Activated CD4-positive, alpha-beta T cell treated with anti-CD3 and anti-CD28 coated beads for 24 hours (primary cell): ENCODE measurements at regions not wholly inside any gene's neighbourhood (a gene's known extent, or its start where the extent isn't known, plus 50 kb on each side); places are given as distances from the start of the nearest gene placed in this dataset.

ENCODE experiments used
- DNase-seq, 2 donors: peaks; one replicate each; pipeline ENCODE4 v3.0.0-alpha.2; 2020; ENCODE audit warnings: low read depth in 2 of 2

GRCh38 chr9:79135681-79136415, 435.9 kb upstream of the TLE4 start:
- DNase-seq: no peak

- no peak for DNase-seq
These were observed 431.0 kb upstream of the TLE4 start for GRCh38 chr9:79140751-79141150.

- DNase-seq: no peak
These were observed 428.6 kb upstream of the TLE4 start for GRCh38 chr9:79143211-79143610.

GRCh38 chr9:79145442-79145841, 426.3 kb upstream of the TLE4 start:
- DNase-seq: no peak

- DNase-seq: no peak
These were observed 422.2 kb upstream of the TLE4 start for GRCh38 chr9:79149585-79149984.

GRCh38 chr9:79151791-79152190, 420.0 kb upstream of the TLE4 start:
- DNase-seq: no peak

- no peak for DNase-seq
These were observed 419.5 kb upstream of the TLE4 start for GRCh38 chr9:79152306-79152705.

- DNase-seq: no peak
These were observed 417.0 kb upstream of the TLE4 start for GRCh38 chr9:79154806-79155205.

GRCh38 chr9:79155308-79155707, 416.5 kb upstream of the TLE4 start:
- DNase-seq: no peak

- no peak for DNase-seq
These were observed 408.2 kb upstream of the TLE4 start for GRCh38 chr9:79163544-79163943.

- DNase-seq: no peak
These were observed 407.4 kb upstream of the TLE4 start for GRCh38 chr9:79164406-79164805.

- no peak for DNase-seq
These were observed 406.6 kb upstream of the TLE4 start for GRCh38 chr9:79165020-79165780.

- DNase-seq: no peak
These were observed 405.8 kb upstream of the TLE4 start for GRCh38 chr9:79166005-79166404.

- DNase-seq: no peak
These were observed 401.1 kb upstream of the TLE4 start for GRCh38 chr9:79170643-79171042.

GRCh38 chr9:79173932-79174331, 397.8 kb upstream of the TLE4 start:
- no peak for DNase-seq

GRCh38 chr9:79176014-79176697, 395.6 kb upstream of the TLE4 start:
- DNase-seq: no peak

- DNase-seq: no peak
These were observed 386.9 kb upstream of the TLE4 start for GRCh38 chr9:79184831-79185230.

- DNase-seq: no peak
These were observed 385.9 kb upstream of the TLE4 start for GRCh38 chr9:79185866-79186265.

- DNase-seq: no peak
These were observed 382.2 kb upstream of the TLE4 start for GRCh38 chr9:79189511-79189924.

GRCh38 chr9:79193001-79193400, 378.8 kb upstream of the TLE4 start:
- no peak for DNase-seq

- no peak for DNase-seq
These were observed 378.1 kb upstream of the TLE4 start for GRCh38 chr9:79193501-79194223.

GRCh38 chr9:79195879-79196278, 375.9 kb upstream of the TLE4 start:
- no peak for DNase-seq
